ENCODE measurements at regions not wholly inside any gene's neighbourhood (a gene's known extent, or its start where the extent isn't known, plus 50 kb on each side); places are given as distances from the start of the nearest gene placed in this dataset.

- no peak for TF ChIP-seq EZH2phosphoT487 (IDR thresholded peaks at IDR 0.05; ENCODE audit: low read depth, severe bottlenecking, unreplicated experiment)
- no peak for TF ChIP-seq CTCF (IDR thresholded peaks at IDR 0.05; ENCODE audit: poor library complexity)
Observed at GRCh38 chr14:94689985-94690400, 77.8 kb downstream of the SERPINA3 start.
